Endothelial cell (in vitro differentiated cells): ENCODE measurements at regions not wholly inside any gene's neighbourhood (a gene's known extent, or its start where the extent isn't known, plus 50 kb on each side); places are given as distances from the start of the nearest gene placed in this dataset.

Source experiments
- DNase-seq: peaks from one replicate; pipeline ENCODE4 v3.0.0; 2021; ENCODE audit warnings: low spot score
- H3K27ac Mint-ChIP-seq: one replicate; pipeline ENCODE4 v1.8.0; 2021; ENCODE audit warnings: mixed read lengths, inconsistent platforms; ENCODE audit not compliant: unreplicated experiment
- H3K27me3 Mint-ChIP-seq: one replicate; pipeline ENCODE4 v1.8.0; 2021; ENCODE audit warnings: mild to moderate bottlenecking, moderate library complexity, mixed read lengths, inconsistent platforms; ENCODE audit not compliant: unreplicated experiment
- H3K36me3 Mint-ChIP-seq: one replicate; pipeline ENCODE4 v1.8.0; 2021; ENCODE audit warnings: mild to moderate bottlenecking, low read depth, mixed read lengths, inconsistent platforms; ENCODE audit not compliant: unreplicated experiment
- H3K4me1 Mint-ChIP-seq: one replicate; pipeline ENCODE4 v1.8.0; 2021; ENCODE audit warnings: mild to moderate bottlenecking, mixed read lengths, inconsistent platforms; ENCODE audit not compliant: unreplicated experiment
- H3K4me3 Mint-ChIP-seq: one replicate; pipeline ENCODE4 v1.8.0; 2021; ENCODE audit warnings: mild to moderate bottlenecking, mixed read lengths, inconsistent platforms; ENCODE audit not compliant: unreplicated experiment
- H3K9me3 Mint-ChIP-seq: one replicate; pipeline ENCODE4 v1.8.0; 2021; ENCODE audit warnings: mixed read lengths, inconsistent platforms; ENCODE audit not compliant: unreplicated experiment
- TF ChIP-seq, protein P1 (sequence below): fragments of 200-600 bp; sonication (generic); IDR thresholded peaks from one replicate; pipeline ENCODE4 v1.5.0; 2021; ENCODE audit warnings: antibody characterized with exemption; ENCODE audit not compliant: unreplicated experiment

DNA sequence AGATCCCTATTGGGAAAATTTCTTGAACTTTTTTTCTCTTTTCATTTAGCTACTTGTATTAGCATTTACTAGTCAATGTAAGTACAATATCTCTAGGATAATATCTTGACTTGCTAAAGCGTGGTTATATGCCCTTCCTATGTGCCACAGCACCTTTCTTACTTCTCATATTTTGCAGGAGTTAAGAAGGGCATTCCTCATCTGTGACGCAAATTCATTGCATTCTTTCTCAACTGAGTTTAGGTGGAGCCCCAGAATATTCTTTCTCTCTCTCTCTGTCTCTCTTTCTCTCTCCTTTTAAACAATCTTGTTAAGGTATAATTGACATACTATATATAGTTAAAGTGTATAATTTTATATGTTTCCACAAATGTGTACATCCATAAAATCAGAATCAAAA lies 266.1 kb downstream of the RAB38 start:
- no peak overlapping the region for H3K4me3 Mint-ChIP-seq

DNA sequence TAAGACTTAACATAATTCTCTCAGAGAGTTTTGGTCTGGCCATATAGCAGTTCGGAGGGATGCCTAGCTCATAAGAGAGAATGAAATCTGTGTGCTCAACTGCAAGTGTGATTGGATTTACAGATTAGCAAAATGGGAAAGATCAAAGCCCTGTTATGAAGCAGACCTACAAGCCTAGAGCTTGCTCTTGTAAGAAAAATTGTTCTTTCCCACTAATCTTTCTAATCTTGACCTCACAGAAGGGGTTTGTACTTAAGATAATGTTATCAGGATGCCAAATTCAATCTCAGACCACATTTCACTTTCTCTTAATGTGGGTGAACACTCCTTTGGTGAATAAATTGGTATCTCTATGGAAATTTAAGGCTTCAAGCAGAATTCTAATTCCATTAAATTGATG lies 267.2 kb downstream of the RAB38 start:
- TF ChIP-seq, protein P1, sequence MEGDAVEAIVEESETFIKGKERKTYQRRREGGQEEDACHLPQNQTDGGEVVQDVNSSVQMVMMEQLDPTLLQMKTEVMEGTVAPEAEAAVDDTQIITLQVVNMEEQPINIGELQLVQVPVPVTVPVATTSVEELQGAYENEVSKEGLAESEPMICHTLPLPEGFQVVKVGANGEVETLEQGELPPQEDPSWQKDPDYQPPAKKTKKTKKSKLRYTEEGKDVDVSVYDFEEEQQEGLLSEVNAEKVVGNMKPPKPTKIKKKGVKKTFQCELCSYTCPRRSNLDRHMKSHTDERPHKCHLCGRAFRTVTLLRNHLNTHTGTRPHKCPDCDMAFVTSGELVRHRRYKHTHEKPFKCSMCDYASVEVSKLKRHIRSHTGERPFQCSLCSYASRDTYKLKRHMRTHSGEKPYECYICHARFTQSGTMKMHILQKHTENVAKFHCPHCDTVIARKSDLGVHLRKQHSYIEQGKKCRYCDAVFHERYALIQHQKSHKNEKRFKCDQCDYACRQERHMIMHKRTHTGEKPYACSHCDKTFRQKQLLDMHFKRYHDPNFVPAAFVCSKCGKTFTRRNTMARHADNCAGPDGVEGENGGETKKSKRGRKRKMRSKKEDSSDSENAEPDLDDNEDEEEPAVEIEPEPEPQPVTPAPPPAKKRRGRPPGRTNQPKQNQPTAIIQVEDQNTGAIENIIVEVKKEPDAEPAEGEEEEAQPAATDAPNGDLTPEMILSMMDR = no peak
- Mint-ChIP-seq H3K27ac (no peak overlapping the region), H3K27me3 (peaks cover 1% of the 10 kb centered on the region), H3K9me3 (no peaks in the 10 kb centered on the region), H3K4me3 (no peak overlapping the region), H3K4me1 (no peaks in the 10 kb centered on the region), H3K36me3 (no peaks in the 10 kb centered on the region)
- no peak for DNase-seq

More for the DNA sequence above, 266.1 kb downstream of the RAB38 start:
- H3K9me3 Mint-ChIP-seq = no peaks in the 10 kb centered on the region
- no peak for DNase-seq
- peaks cover 1% of the 10 kb centered on the region for H3K27me3 Mint-ChIP-seq
- no peaks in the 10 kb centered on the region for H3K4me1 Mint-ChIP-seq
- H3K36me3 Mint-ChIP-seq = no peaks in the 10 kb centered on the region
- TF ChIP-seq, protein P1 = no peak
- no peak overlapping the region for H3K27ac Mint-ChIP-seq

DNA sequence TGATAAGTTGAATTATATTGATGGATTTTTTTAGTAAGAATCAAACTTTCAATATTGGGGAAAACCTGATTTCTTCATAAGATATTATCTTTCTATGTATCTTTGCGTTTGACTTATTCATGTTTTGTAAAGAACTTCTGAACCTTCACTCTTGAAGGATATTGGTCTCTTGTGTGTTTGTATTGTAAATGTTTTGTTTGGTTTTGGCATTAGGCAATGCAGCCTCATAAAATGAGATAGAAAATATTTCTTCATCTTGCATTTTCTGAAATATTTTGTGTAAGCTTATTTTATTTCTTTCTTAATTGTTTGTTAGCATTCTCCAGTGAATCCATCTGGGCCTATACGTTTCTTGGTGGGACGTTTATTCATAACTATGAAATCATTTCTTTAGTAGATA lies 271.9 kb downstream of the RAB38 start:
- DNase-seq = no peak
- Mint-ChIP-seq H3K4me3 (no peak overlapping the region), H3K4me1 (no peaks in the 10 kb centered on the region), H3K27ac (no peak overlapping the region), H3K9me3 (no peaks in the 10 kb centered on the region), H3K36me3 (no peaks in the 10 kb centered on the region), H3K27me3 (peaks cover 1% of the 10 kb centered on the region)
- TF ChIP-seq, protein P1 = no peak

DNA sequence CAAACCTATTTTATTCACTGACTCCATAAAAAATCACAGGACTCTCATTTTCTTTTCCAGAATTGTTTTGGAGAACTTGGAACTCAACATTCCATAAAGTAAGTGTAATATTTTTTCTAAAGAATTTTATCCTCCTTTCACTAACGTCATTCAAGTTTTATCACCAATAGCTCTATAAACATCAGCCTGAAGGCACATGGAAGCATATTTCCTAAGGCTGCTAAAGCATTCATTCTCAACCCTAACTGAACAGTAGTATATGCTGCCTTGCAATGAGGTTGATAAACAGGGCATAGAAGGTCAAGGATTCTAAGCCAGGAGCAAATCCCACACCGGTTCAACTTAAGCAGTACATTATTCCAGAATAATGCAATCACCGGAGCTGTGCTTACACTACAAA lies 273.9 kb downstream of the RAB38 start:
- Mint-ChIP-seq H3K27ac (no peak overlapping the region), H3K27me3 (peaks cover 1% of the 10 kb centered on the region), H3K4me3 (no peak overlapping the region), H3K4me1 (no peaks in the 10 kb centered on the region), H3K9me3 (no peaks in the 10 kb centered on the region), H3K36me3 (no peaks in the 10 kb centered on the region)
- no peak for DNase-seq
- TF ChIP-seq, protein P1 = no peak

DNA sequence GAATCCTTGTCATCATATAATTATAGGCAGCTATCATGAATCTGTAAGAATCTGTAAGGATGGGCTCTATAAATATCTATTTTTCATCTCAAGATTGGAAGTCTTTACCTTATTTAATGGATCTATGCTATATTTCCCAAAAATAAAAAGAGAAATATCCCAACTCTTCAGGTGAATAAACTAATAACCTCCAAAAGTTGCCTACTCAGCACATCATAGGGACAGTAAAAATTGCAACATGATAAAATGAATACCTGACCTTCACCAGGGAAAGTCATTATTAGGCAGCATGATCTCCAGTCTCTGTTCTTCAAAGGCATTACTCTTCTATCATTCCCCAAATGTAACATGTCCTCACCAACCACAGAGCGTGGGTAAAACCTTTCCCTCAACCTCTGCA lies 277.3 kb downstream of the RAB38 start:
- H3K4me3 Mint-ChIP-seq = no peak overlapping the region
- DNase-seq = no peak
- H3K36me3 Mint-ChIP-seq = no peaks in the 10 kb centered on the region
- TF ChIP-seq, protein P1 = no peak
- no peaks in the 10 kb centered on the region for H3K27me3 Mint-ChIP-seq
- H3K4me1 Mint-ChIP-seq = no peaks in the 10 kb centered on the region
- H3K9me3 Mint-ChIP-seq = no peaks in the 10 kb centered on the region
- H3K27ac Mint-ChIP-seq = no peak overlapping the region
